Heart right ventricle (tissue), 16 donors: ENCODE measurements at regions not wholly inside any gene's neighbourhood (a gene's known extent, or its start where the extent isn't known, plus 50 kb on each side); places are given as distances from the start of the nearest gene placed in this dataset.

ENCODE experiments used
- ATAC-seq, 8 donors: fragments of 200-7000 bp; cut with Tn5 transposase; one replicate each; pipeline ENCODE4 v1.9.1; 2020; ENCODE audit warnings: mild to moderate bottlenecking in 8 of 8, moderate library complexity in 8 of 8, moderate number of reproducible peaks in 1 of 8
- DNase-seq, 2 donors: peaks; one replicate each; pipeline ENCODE4 v3.0.0-alpha.2; 2020
- H3K27ac ChIP-seq, 10 donors: fragments of 200-600 bp; sonication (generic) in 2 of 10; one replicate each; pipeline versions ENCODE4 v1.5.0 to v1.8.0; 2020 to 2022; ENCODE audit warnings: mild to moderate bottlenecking in 3 of 10
- H3K27me3 ChIP-seq, 7 donors: fragments of 200-600 bp; one replicate each; pipeline ENCODE4 v1.8.0; 2021 to 2022; ENCODE audit warnings: mild to moderate bottlenecking in 2 of 7
- H3K36me3 ChIP-seq, 9 donors: fragments of 200-600 bp; sonication (generic) in 1 of 9; one replicate each; pipeline versions ENCODE4 v1.5.0 to v1.8.0; 2020 to 2022; ENCODE audit warnings: mild to moderate bottlenecking in 2 of 9
- H3K4me1 ChIP-seq, 9 donors: fragments of 200-600 bp; sonication (generic) in 1 of 9; one replicate each; pipeline versions ENCODE4 v1.5.0 to v1.8.0; 2020 to 2022; ENCODE audit warnings: mild to moderate bottlenecking in 4 of 9
- H3K4me3 ChIP-seq, 10 donors: fragments of 200-600 bp; sonication (generic) in 2 of 10; one replicate each; pipeline versions ENCODE4 v1.5.0 to v1.8.0; 2020 to 2022; ENCODE audit warnings: mild to moderate bottlenecking in 7 of 10, moderate library complexity in 2 of 10
- H3K9me3 ChIP-seq, 11 donors: fragments of 200-600 bp in 10 of 11; sonication (generic) in 2 of 11; one replicate each; pipeline versions ENCODE4 v1.5.0 to v1.8.0; 2013 to 2022; ENCODE audit warnings: mild to moderate bottlenecking in 2 of 11, control low read depth in 1 of 11, moderate library complexity in 1 of 11
- WGBS, 2 donors: extraction: QIAGEN DNeasy Blood & Tissue Kit; methylation state at CpG; one replicate each; pipeline ENCODE4 v1.1.7; 2013; ENCODE audit warnings: inconsistent platforms in 1 of 2; 5-methylcytosine and 5-hydroxymethylcytosine counted together
- intact Hi-C, 10 donors: fragments of 100-400 bp; cut with DNase I; formaldehyde crosslinking; loops; one replicate each; pipeline versions ENCODE4 v1.11.1 to v1.14.2; 2022
- TF ChIP-seq, protein P1 (sequence below), 9 donors: fragments of 200-600 bp; sonication (generic) in 2 of 9; IDR thresholded peaks; one replicate each; pipeline versions ENCODE4 v1.5.0 to v1.8.0; 2021 to 2022; ENCODE audit warnings: antibody characterized with exemption in 9 of 9, mild to moderate bottlenecking in 5 of 9, moderate library complexity in 1 of 9
- donor health status: Arrhythmogenic right ventricular cardiomyopathy.
- donor health status: ischemic (EF 13 %, LVEDD 7.1; RV severe dilation, severe dysfunction).
- donor health status: healthy with polysubstance abuse.
- donor health status: DM: no; HTN: yes; CAD: no.
- donor health status: DM: no; HTN: no; CAD: no.
- donor health status: ischemic (EF 25% LVEDD 6.9; RV normal size, moderate dysfunction).
- donor health status: ischemic (EF 25% LVEDD 5.7; RV mildly dilated, moderate dysfunction).
- donor health status: healthy.
- donor health status: DM: yes; HTN: yes; CAD: no.
- donor health status: Ischemic cardiomyopathy.
- donor health status: ischemic (EF 35%, LVEDD 5.7; RV mildly dilated, moderate dysfunction).
- donor health status: nonischemic (EF 11% LVEDD 7.7; RV severe dilation, severe dysfunction).
- donor health status: DM: yes; HTN: yes; CAD: no.
- donor health status: PGD.
- donor health status: ischemic (EF 29% LVEDD 5.4; RV normal size, mild dysfunction).
- donor health status: nonischemic (EF 23%, LVEDD 6.1; RV moderate dilation, normal function).

DNA sequence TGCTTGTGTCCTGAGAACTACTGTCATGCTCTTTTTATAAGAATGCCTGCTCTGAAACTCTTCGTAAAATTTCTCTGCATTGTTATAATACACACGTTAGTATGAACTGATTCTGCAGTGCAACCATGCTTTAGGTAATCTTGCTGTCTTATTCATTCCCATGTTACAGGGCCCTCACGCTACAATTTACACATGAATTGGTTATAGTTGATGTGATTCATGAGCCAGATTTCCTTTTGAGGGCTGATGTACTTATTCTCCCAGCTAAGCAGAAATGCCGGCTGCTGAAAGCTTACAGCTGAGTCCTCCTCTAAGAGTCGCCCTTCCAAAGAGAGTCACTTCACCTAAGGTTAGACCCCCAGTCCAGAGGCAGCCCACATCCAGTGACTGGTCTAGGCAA lies 233.5 kb upstream of the PCSK5 start:
- intact Hi-C loops: loop anchor here in 2 of 10 donors (10.0 kb wide), 3 partner anchors 58 to 98 kb away; no protein-coding TSS in a partner anchor
- no peak overlapping the region for H3K4me3 ChIP-seq

DNA sequence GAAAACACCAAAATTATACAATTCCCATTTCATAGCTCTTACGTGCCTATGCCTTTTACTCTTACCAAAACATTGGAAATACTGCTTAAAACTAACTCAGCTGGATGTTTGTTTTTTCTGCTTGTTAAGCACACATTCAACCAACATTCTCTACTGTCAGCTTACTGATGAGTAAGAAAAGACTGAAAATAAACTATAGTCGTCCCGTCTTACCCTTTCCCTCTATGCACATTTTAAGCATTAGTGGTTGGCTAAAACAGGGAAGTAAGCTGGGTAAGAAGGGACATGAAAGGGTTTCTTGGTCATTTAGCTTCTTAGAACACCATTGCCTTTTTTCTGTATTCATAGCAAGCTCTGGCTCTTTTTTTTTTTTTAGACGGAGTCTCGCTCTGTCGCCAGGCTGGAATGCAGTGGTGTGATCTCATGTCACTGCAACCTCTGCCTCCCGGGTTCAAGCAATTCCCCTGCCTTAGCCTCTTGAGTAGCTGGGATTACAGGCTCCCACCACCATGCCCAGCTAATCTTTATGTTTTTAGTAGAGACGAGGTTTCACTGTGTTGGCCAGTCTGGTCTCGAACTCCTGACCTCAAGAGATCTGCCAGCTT lies 232.1 kb upstream of the PCSK5 start:
- DNase-seq (no peak), ATAC-seq (no peak)
- WGBS, 2 donors: 80% methylated on average over 8 to 9 of the region's 9 CpGs
- TF ChIP-seq, protein P1, sequence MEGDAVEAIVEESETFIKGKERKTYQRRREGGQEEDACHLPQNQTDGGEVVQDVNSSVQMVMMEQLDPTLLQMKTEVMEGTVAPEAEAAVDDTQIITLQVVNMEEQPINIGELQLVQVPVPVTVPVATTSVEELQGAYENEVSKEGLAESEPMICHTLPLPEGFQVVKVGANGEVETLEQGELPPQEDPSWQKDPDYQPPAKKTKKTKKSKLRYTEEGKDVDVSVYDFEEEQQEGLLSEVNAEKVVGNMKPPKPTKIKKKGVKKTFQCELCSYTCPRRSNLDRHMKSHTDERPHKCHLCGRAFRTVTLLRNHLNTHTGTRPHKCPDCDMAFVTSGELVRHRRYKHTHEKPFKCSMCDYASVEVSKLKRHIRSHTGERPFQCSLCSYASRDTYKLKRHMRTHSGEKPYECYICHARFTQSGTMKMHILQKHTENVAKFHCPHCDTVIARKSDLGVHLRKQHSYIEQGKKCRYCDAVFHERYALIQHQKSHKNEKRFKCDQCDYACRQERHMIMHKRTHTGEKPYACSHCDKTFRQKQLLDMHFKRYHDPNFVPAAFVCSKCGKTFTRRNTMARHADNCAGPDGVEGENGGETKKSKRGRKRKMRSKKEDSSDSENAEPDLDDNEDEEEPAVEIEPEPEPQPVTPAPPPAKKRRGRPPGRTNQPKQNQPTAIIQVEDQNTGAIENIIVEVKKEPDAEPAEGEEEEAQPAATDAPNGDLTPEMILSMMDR (IDR thresholded peaks at IDR 0.05): no peak
- Histone ChIP-seq H3K9me3 (peaks cover 0 to 7% (median 0%) of the 10 kb centered on the region in 11 donors), H3K4me3 (no peak overlapping the region), H3K4me1 (no peaks in the 10 kb centered on the region), H3K27ac (no peak overlapping the region), H3K27me3 (no peaks in the 10 kb centered on the region), H3K36me3 (no peaks in the 10 kb centered on the region)
- intact Hi-C loops: loop anchor here in 2 of 10 donors (10.0 kb wide), 3 partner anchors 56 to 96 kb away; no protein-coding TSS in a partner anchor

More for the DNA sequence above, 233.5 kb upstream of the PCSK5 start:
- peaks cover 0 to 7% (median 0%) of the 10 kb centered on the region in 11 donors for H3K9me3 ChIP-seq
- WGBS, 2 donors: 72 to 87% methylated on average over 5 of the region's 5 CpGs
- TF ChIP-seq, protein P1 (IDR thresholded peaks at IDR 0.05): no peak
- H3K27ac ChIP-seq: no peak overlapping the region
- ATAC-seq (no peak), DNase-seq (no peak)
- H3K36me3 ChIP-seq: no peaks in the 10 kb centered on the region
- H3K4me1 ChIP-seq: no peaks in the 10 kb centered on the region
- H3K27me3 ChIP-seq: no peaks in the 10 kb centered on the region

DNA sequence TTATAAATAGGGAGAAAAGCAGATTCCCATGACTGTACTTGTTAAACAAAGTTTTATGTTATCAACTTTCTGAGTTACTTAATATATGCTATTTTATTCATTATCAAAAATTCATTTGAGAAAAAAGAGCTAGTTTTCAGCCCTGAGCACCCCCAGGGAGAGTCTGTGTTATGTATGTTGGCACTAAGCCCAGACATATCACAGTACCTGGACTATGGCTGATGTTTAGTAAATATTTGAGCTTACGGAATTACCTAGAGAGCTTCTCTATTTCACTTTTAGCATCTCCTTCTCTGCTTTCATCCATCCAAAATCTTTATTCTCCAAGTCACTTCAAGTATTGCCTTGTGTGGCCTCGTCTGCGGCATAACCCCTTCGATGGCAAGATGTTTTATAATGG lies 225.9 kb upstream of the PCSK5 start:
- TF ChIP-seq, protein P1 (IDR thresholded peaks at IDR 0.05): no peak
- ATAC-seq: no peak
- Histone ChIP-seq H3K27ac (no peak overlapping the region), H3K4me1 (peaks cover 0 to 8% (median 0%) of the 10 kb centered on the region in 9 donors), H3K36me3 (no peaks in the 10 kb centered on the region), H3K9me3 (no peaks in the 10 kb centered on the region), H3K4me3 (no peak overlapping the region), H3K27me3 (no peaks in the 10 kb centered on the region)
- 76 to 80% methylated on average over 4 of the region's 4 CpGs for WGBS, 2 donors
- intact Hi-C loops: loop anchor here in 1 of 10 donors (10.0 kb wide), 1 partner anchor 70 kb away; no protein-coding TSS in a partner anchor
- no peak for DNase-seq

DNA sequence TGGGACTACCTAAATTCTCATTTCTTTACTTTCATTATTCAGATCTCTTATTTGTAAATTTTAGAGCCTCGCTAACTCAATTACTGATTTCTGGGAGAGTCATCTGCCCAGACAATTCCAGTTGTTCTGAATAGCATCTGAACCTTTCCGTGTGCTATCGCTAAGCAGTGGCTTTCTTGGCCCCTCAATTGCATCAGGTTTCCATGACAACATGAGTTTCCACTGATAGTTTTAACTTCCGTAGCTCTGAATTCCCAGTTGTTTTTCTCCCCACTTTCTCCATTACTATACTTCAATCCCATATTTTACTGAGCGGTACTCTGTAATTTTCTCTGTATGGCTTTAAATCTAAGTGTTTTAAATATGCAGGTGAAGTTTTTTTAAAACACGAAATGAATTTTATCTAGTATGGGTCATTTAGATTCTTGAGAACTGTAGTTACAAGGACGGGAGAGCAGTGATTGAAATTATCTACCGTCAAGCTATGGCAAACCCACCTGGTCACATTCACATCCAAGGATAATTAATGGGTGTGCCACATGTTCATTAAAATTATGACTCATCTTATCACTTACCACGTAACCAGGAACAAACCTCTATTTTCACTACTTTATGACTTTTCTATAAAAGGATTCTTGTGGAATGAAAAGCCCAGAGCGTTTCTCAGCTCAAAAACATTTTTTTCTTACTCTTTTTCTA lies 223.5 kb upstream of the PCSK5 start:
- Histone ChIP-seq H3K36me3 (no peaks in the 10 kb centered on the region), H3K27me3 (no peaks in the 10 kb centered on the region), H3K27ac (no peak overlapping the region), H3K4me1 (peaks cover 0 to 9% (median 0%) of the 10 kb centered on the region in 9 donors), H3K9me3 (no peaks in the 10 kb centered on the region), H3K4me3 (no peak overlapping the region)
- WGBS, 2 donors: 69 to 78% methylated on average over 10 of the region's 10 CpGs
- intact Hi-C loops: loop anchor here in 1 of 10 donors (10.0 kb wide), 1 partner anchor 68 kb away; no protein-coding TSS in a partner anchor
- DNase-seq (no peak), ATAC-seq (no peak)
- TF ChIP-seq, protein P1 (IDR thresholded peaks at IDR 0.05): no peak
